ENCODE measurements at regions not wholly inside any gene's neighbourhood (a gene's known extent, or its start where the extent isn't known, plus 50 kb on each side); places are given as distances from the start of the nearest gene placed in this dataset.

DNA sequence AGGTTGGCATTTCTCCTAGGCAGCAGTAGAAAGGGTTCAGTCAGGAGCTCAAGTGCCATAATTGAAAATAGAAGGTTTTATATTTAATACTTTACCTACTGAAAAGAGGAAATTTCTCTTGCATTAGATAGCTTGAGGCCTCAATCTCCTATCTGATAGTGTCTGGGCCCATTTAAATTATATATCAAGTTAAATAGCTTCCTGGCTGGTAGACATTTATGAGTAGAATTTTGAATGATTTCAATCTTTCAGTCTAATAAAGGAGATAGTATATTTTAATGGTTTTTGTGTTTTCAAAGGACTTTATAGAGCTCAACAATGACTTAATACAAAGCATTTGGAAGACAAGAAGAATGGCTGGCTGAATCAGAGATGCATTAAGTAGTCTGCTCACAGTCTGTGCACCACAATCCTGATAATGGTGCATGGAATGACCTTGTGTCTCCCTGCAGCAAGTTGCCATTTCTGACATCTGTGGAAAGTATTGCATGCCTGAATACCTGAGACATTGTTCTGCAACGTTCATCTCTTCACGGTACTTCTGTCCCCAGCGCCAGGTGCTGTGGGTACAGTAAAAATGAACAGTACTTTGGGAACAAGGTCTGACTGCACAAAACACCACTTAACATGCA lies 974.1 kb downstream of the TMTC2 start:
- H3K27me3 ChIP-seq (replicated peaks in 1 of 7) = no peaks in the 10 kb centered on the region
- no peak for TF ChIP-seq CTCF (IDR thresholded peaks at IDR 0.05 in 8 of 11, conservative IDR thresholded peaks at IDR 0.05 in 3 of 11)
- no peak for TF ChIP-seq POLR2A (IDR thresholded peaks at IDR 0.05)
- no peak for TF ChIP-seq POLR2AphosphoS5 (IDR thresholded peaks at IDR 0.05)
- intact Hi-C loops (cut with DNase I; ENCODE audit: low total_unique reads) = no loop called here
- WGBS, 5 donors = 79 to 90% (median 85%) methylated on average over 3 of the region's 3 CpGs
- no peak for DNase-seq
- no peak overlapping the region for H3K4me3 ChIP-seq
- H3K27ac ChIP-seq = no peak overlapping the region
- no peaks in the 10 kb centered on the region for H3K36me3 ChIP-seq
- no peaks in the 10 kb centered on the region for H3K4me1 ChIP-seq
- H3K9me3 ChIP-seq = no peaks in the 10 kb centered on the region

DNA sequence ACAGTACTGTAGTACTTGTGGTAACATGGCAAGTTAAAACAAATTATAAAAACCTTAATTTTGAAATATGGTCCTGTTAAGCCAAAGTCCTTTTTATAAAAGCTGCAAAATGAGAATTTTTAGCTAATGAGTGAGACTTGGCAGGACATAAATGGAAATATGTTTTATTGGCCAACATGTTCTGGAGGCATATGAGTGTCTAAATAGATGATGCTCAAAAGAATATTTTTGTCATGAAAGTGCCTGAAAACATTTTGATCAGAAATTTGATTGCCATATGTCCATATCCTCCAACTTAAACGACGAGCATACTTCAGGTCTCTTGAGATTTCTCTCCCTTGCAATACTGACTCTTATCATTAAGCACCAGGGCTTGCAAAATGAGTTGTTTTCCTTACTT lies 972.6 kb downstream of the TMTC2 start:
- 72 to 82% (median 79%) methylated on average over 2 of the region's 2 CpGs for WGBS, 5 donors
- intact Hi-C loops (cut with DNase I; ENCODE audit: low total_unique reads) = no loop called here
- DNase-seq = no peak
- Histone ChIP-seq H3K4me1 (no peaks in the 10 kb centered on the region), H3K4me3 (no peak overlapping the region), H3K36me3 (no peaks in the 10 kb centered on the region), H3K27me3 (replicated peaks in 1 of 7) (no peaks in the 10 kb centered on the region), H3K27ac (no peak overlapping the region), H3K9me3 (no peaks in the 10 kb centered on the region)
- TF ChIP-seq CTCF (IDR thresholded peaks at IDR 0.05 in 8 of 11, conservative IDR thresholded peaks at IDR 0.05 in 3 of 11) (no peak), POLR2A (IDR thresholded peaks at IDR 0.05) (no peak), POLR2AphosphoS5 (IDR thresholded peaks at IDR 0.05) (no peak)

- no peak overlapping the region for H3K27ac ChIP-seq
- WGBS, 5 donors = 54 to 74% (median 66%) methylated on average over 2 of the region's 2 CpGs
These were observed 969.3 kb downstream of the TMTC2 start for GRCh38 chr12:83656004-83656403.

DNA sequence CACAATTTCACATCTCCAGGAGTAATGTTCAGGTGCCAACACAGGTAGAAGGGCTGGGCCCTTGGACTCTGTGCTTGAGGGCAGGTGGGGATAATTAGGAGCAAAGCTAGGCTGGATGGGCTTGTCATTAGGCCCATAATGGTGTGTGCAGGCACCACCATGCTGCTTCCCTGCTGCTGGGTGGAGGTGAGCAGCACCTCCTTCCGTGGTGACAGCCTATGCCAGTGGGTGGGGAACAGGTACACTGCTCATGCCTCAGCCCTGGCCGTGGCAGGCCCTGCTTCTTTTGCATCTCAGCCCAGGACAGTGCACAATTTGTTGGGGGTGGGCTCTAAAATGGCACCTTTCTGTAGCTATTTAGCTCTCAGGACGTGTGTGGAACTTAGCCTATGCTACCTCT lies 955.5 kb downstream of the TMTC2 start:
- 50 to 73% (median 59%) methylated on average over 3 of the region's 3 CpGs for WGBS, 5 donors
- no peaks in the 10 kb centered on the region for H3K4me1 ChIP-seq
- intact Hi-C loops (cut with DNase I; ENCODE audit: low total_unique reads) = no loop called here
- no peaks in the 10 kb centered on the region for H3K27me3 ChIP-seq (replicated peaks in 1 of 7)
- peaks cover 0 to 17% (median 8%) of the 10 kb centered on the region in 8 donors for H3K9me3 ChIP-seq
- H3K27ac ChIP-seq = no peak overlapping the region
- no peak overlapping the region for H3K4me3 ChIP-seq
- TF ChIP-seq CTCF (IDR thresholded peaks at IDR 0.05 in 8 of 11, conservative IDR thresholded peaks at IDR 0.05 in 3 of 11) = no peak
- no peak for TF ChIP-seq POLR2AphosphoS5 (IDR thresholded peaks at IDR 0.05)
- TF ChIP-seq POLR2A (IDR thresholded peaks at IDR 0.05) = no peak
- no peaks in the 10 kb centered on the region for H3K36me3 ChIP-seq
- DNase-seq = peak; percentile 36

More at GRCh38 chr12:83656004-83656403, 969.3 kb downstream of the TMTC2 start:
- Histone ChIP-seq H3K4me1 (no peaks in the 10 kb centered on the region), H3K36me3 (no peaks in the 10 kb centered on the region), H3K4me3 (no peak overlapping the region), H3K27me3 (replicated peaks in 1 of 7) (no peaks in the 10 kb centered on the region), H3K9me3 (peaks cover 0 to 27% (median 19%) of the 10 kb centered on the region in 8 donors)
- intact Hi-C loops (cut with DNase I; ENCODE audit: low total_unique reads) = no loop called here
- TF ChIP-seq POLR2AphosphoS5 (IDR thresholded peaks at IDR 0.05) (no peak), CTCF (IDR thresholded peaks at IDR 0.05 in 8 of 11, conservative IDR thresholded peaks at IDR 0.05 in 3 of 11) (no peak), POLR2A (IDR thresholded peaks at IDR 0.05) (no peak)
- DNase-seq = no peak

All from spleen (tissue), 11 donors.